H1 (cell line): ENCODE measurements at regions not wholly inside any gene's neighbourhood (a gene's known extent, or its start where the extent isn't known, plus 50 kb on each side); places are given as distances from the start of the nearest gene placed in this dataset.

Source experiments
- CTCF ChIA-PET: fragments of 300-600 bp; sonication (Branson Sonifier 250); formaldehyde crosslinking; loops from one replicate; lab custom pipeline; 2021; ENCODE audit not compliant: partially characterized antibody; lab: Charles Lee
- POLR2A ChIA-PET: fragments of 300-600 bp; sonication (Branson Sonifier 250); formaldehyde crosslinking; loops from one replicate; lab custom pipeline; 2021; ENCODE audit warnings: inconsistent platforms; ENCODE audit not compliant: partially characterized antibody; lab: Charles Lee
- DNase-seq, 2 experiments: peaks; one replicate each; pipeline versions ENCODE4 v3.0.0 to v3.0.0-alpha.2; 2010 to 2022; ENCODE audit warnings: low spot score in 2 of 2, low read depth in 1 of 2, mixed read lengths in 1 of 2
- FAIRE-seq: peaks from 2 replicates; lab custom pipeline; 2011; peaks lifted over from hg19 to GRCh38; lab: Jason Lieb, UNC
- H2AFZ ChIP-seq: 2 replicates; pipeline ENCODE4 v1.8.1; 2012; ENCODE audit warnings: low read length, inconsistent platforms
- H2AK5ac ChIP-seq: 2 replicates; pipeline ENCODE4 v1.6.1; 2013; ENCODE audit warnings: low read depth, low read length
- H2BK120ac ChIP-seq: replicated peaks from 2 replicates; pipeline ENCODE3; 2013; ENCODE audit warnings: low read depth, low read length, inconsistent platforms
- H2BK12ac ChIP-seq: 2 replicates; pipeline ENCODE4 v1.6.1; 2013; ENCODE audit warnings: low read depth, low read length
- H2BK15ac ChIP-seq: 2 replicates; pipeline ENCODE4 v1.6.1; 2013; ENCODE audit warnings: low read length
- H2BK20ac ChIP-seq: 2 replicates; pipeline ENCODE4 v1.6.1; 2013; ENCODE audit warnings: low read length
- H2BK5ac ChIP-seq: 2 replicates; pipeline ENCODE4 v1.6.1; 2013; ENCODE audit warnings: low read depth, low read length
- H3K14ac ChIP-seq: 2 replicates; pipeline ENCODE4 v1.6.1; 2013; ENCODE audit warnings: inconsistent platforms; ENCODE audit not compliant: insufficient read length
- H3K18ac ChIP-seq: 2 replicates; pipeline ENCODE4 v1.6.1; 2013; ENCODE audit warnings: low read length; ENCODE audit errors: extremely low read depth
- H3K23ac ChIP-seq: 2 replicates; pipeline ENCODE4 v1.6.1; 2013; ENCODE audit warnings: inconsistent platforms; ENCODE audit not compliant: insufficient read length
- H3K23me2 ChIP-seq: 2 replicates; pipeline ENCODE4 v1.6.1; 2013; ENCODE audit warnings: low read depth, low read length
- H3K27ac ChIP-seq: 2 replicates; pipeline ENCODE4 v1.6.1; 2011; ENCODE audit warnings: low read depth, low read length, inconsistent platforms
- H3K27me3 ChIP-seq, 4 experiments: replicated peaks in 1 of 4; 1 replicate in 1 of 4; 2 replicates in 3 of 4; pipeline versions ENCODE4 v1.6.1 to v1.8.1; 2011 to 2013; ENCODE audit warnings: low read length in 3 of 4, mild to moderate bottlenecking in 3 of 4, inconsistent platforms in 2 of 4, mixed read lengths in 2 of 4, moderate library complexity in 1 of 4; ENCODE audit not compliant: control insufficient read depth in 3 of 4, insufficient read depth in 3 of 4; ENCODE audit errors: extremely low read depth in 1 of 4
- H3K36me3 ChIP-seq, 4 experiments: 2 replicates each; pipeline versions ENCODE4 v1.6.1 to v1.8.1; 2011 to 2013; ENCODE audit warnings: mild to moderate bottlenecking in 4 of 4, low read length in 3 of 4, moderate library complexity in 2 of 4, control low read depth in 1 of 4, inconsistent platforms in 1 of 4; ENCODE audit not compliant: insufficient read depth in 4 of 4, control insufficient read depth in 2 of 4
- H3K4ac ChIP-seq: replicated peaks from 2 replicates; pipeline ENCODE3; 2013; ENCODE audit warnings: low read length, low read depth, mixed read lengths, inconsistent platforms; ENCODE audit not compliant: insufficient read length
- H3K4me1 ChIP-seq, 4 experiments: replicated peaks in 1 of 4; 1 replicate in 1 of 4; 2 replicates in 3 of 4; pipeline versions ENCODE4 v1.6.1 to v1.8.1; 2011 to 2013; ENCODE audit warnings: low read length in 3 of 4, inconsistent platforms in 2 of 4, mixed read lengths in 1 of 4; ENCODE audit not compliant: insufficient read depth in 4 of 4, control insufficient read depth in 3 of 4
- H3K4me2 ChIP-seq, 2 experiments: 2 replicates each; pipeline versions ENCODE4 v1.6.1 to v1.8.1; 2011 to 2013; ENCODE audit warnings: low read depth in 2 of 2, low read length in 2 of 2, control low read depth in 1 of 2, inconsistent platforms in 1 of 2, mild to moderate bottlenecking in 1 of 2; ENCODE audit not compliant: insufficient read depth in 1 of 2
- H3K4me3 ChIP-seq, 4 experiments: fragments of 200-600, 300-600 bp in 1 of 4; sonication (generic), shearing (Covaris generic), sonication (Bioruptor Twin) in 1 of 4; 2 replicates each; pipeline versions ENCODE4 v1.5.1 to v1.8.1; 2011 to 2016; ENCODE audit warnings: low read length in 4 of 4, low read depth in 3 of 4, control low read depth in 2 of 4, inconsistent platforms in 2 of 4, mild to moderate bottlenecking in 2 of 4, mixed read lengths in 1 of 4, moderate library complexity in 1 of 4; ENCODE audit not compliant: insufficient read depth in 2 of 4; ENCODE audit errors: extremely low read depth in 1 of 4
- H3K56ac ChIP-seq: replicated peaks from 2 replicates; pipeline ENCODE3; 2013; ENCODE audit warnings: low read depth, mild to moderate bottlenecking, mixed read lengths, low read length, inconsistent platforms; ENCODE audit not compliant: insufficient read length
- H3K79me1 ChIP-seq: 2 replicates; pipeline ENCODE4 v1.6.1; 2013; ENCODE audit warnings: low read depth, low read length, control low read depth
- H3K79me2 ChIP-seq, 2 experiments: 2 replicates each; pipeline versions ENCODE4 v1.6.1 to v1.8.1; 2012 to 2013; ENCODE audit warnings: low read length in 2 of 2, mild to moderate bottlenecking in 2 of 2, inconsistent platforms in 1 of 2; ENCODE audit not compliant: insufficient read depth in 2 of 2, control insufficient read depth in 1 of 2
- H3K9ac ChIP-seq, 4 experiments: replicated peaks in 1 of 4; 1 replicate in 1 of 4; 2 replicates in 3 of 4; pipeline versions ENCODE4 v1.6.1 to v1.8.1; 2011 to 2013; ENCODE audit warnings: low read depth in 3 of 4, low read length in 3 of 4, control low read depth in 2 of 4, mild to moderate bottlenecking in 2 of 4, moderate library complexity in 2 of 4, inconsistent platforms in 1 of 4; ENCODE audit errors: extremely low read depth in 1 of 4
- H3K9me3 ChIP-seq, 2 experiments: 2 replicates each; pipeline versions ENCODE4 v1.6.1 to v1.8.1; 2012 to 2013; ENCODE audit warnings: mild to moderate bottlenecking in 2 of 2, moderate library complexity in 2 of 2, control low read depth in 1 of 2, inconsistent platforms in 1 of 2, low read depth in 1 of 2, low read length in 1 of 2, mixed read lengths in 1 of 2; ENCODE audit not compliant: insufficient read depth in 2 of 2
- H4K20me1 ChIP-seq, 2 experiments: replicated peaks in 1 of 2; 2 replicates each; pipeline versions ENCODE3 to v1.8.1; 2011 to 2013; ENCODE audit warnings: inconsistent platforms in 2 of 2, low read length in 2 of 2, mild to moderate bottlenecking in 1 of 2; ENCODE audit not compliant: insufficient read depth in 2 of 2, control insufficient read depth in 1 of 2
- H4K5ac ChIP-seq: 2 replicates; pipeline ENCODE4 v1.6.1; 2013; ENCODE audit warnings: low read length, low read depth, mixed read lengths, inconsistent platforms; ENCODE audit not compliant: insufficient read length
- H4K8ac ChIP-seq: 2 replicates; pipeline ENCODE4 v1.8.0; 2013; ENCODE audit warnings: mild to moderate bottlenecking, moderate library complexity, low read length, inconsistent platforms; ENCODE audit not compliant: insufficient read depth; ENCODE audit errors: extremely low read depth
- H4K91ac ChIP-seq: replicated peaks from 2 replicates; pipeline ENCODE3; 2013; ENCODE audit warnings: low read length, mixed read lengths, inconsistent platforms; ENCODE audit not compliant: insufficient read length
- BCL11A ChIP-seq, 2 experiments: IDR thresholded peaks; one replicate each; pipeline ENCODE4 v1.6.1; 2011; ENCODE audit warnings: low read depth in 2 of 2, low read length in 2 of 2, mild to moderate bottlenecking in 2 of 2
- E2F6 ChIP-seq: IDR thresholded peaks from 2 replicates; pipeline ENCODE4 v1.6.1; 2012; ENCODE audit warnings: inconsistent platforms
- EP300 ChIP-seq, 2 experiments: IDR thresholded peaks; 1 replicate in 1 of 2; 2 replicates in 1 of 2; pipeline ENCODE4 v1.6.1; 2011 to 2012; ENCODE audit warnings: low read depth in 2 of 2, low read length in 2 of 2, mild to moderate bottlenecking in 2 of 2, borderline replicate concordance in 1 of 2, inconsistent platforms in 1 of 2, moderate library complexity in 1 of 2
- FOSL1 ChIP-seq: IDR thresholded peaks from 2 replicates; pipeline ENCODE4 v1.6.1; 2011; ENCODE audit warnings: mild to moderate bottlenecking, low read depth, low read length, moderate library complexity; ENCODE audit not compliant: insufficient read depth
- KDM1A ChIP-seq: fragments of 200-600, 300-600 bp; sonication (generic); IDR thresholded peaks from 2 replicates; pipeline ENCODE4 v1.7.1; 2016; ENCODE audit warnings: mild to moderate bottlenecking, low read length, borderline replicate concordance
- KDM4A ChIP-seq: IDR thresholded peaks from one replicate; pipeline ENCODE4 v1.7.1; 2012; ENCODE audit warnings: low read depth, mild to moderate bottlenecking, moderate library complexity, low read length, inconsistent platforms; ENCODE audit not compliant: severe bottlenecking
- KDM5A ChIP-seq: fragments of 200-600 bp; IDR thresholded peaks from 2 replicates; pipeline ENCODE4 v1.7.1; 2012; ENCODE audit warnings: mild to moderate bottlenecking, low read length, inconsistent platforms, mixed read lengths
- POLR2AphosphoS5 ChIP-seq: IDR thresholded peaks from 2 replicates; pipeline ENCODE4 v1.6.1; 2011; ENCODE audit warnings: low read depth, low read length
- POU5F1 ChIP-seq: IDR thresholded peaks from 2 replicates; pipeline ENCODE4 v1.6.1; 2011; ENCODE audit warnings: low read depth, mild to moderate bottlenecking, low read length, moderate library complexity
- SIX5 ChIP-seq: IDR thresholded peaks from 2 replicates; pipeline ENCODE4 v1.6.1; 2011; ENCODE audit warnings: mild to moderate bottlenecking, low read depth, low read length
- SP1 ChIP-seq: IDR thresholded peaks from 2 replicates; pipeline ENCODE4 v1.6.1; 2011; ENCODE audit warnings: low read depth, low read length
- SUZ12 ChIP-seq: fragments of 200-600 bp; sonication (generic); IDR thresholded peaks from 2 replicates; pipeline ENCODE4 v1.6.1; 2012; ENCODE audit warnings: mild to moderate bottlenecking, inconsistent platforms, low read length, moderate library complexity, mixed read lengths
- WGBS, 2 experiments: shearing (Covaris generic) in 1 of 2; methylation state at CpG; one replicate each; pipeline versions ENCODE4 v1.1.6 to v1.1.7; 2013 to 2015; ENCODE audit warnings: low lambda C conversion rate in 2 of 2, mixed read lengths in 2 of 2, inconsistent platforms in 1 of 2, low coverage in 1 of 2, missing lambda C conversion rate in 1 of 2; ENCODE audit not compliant: insufficient replicate concordance in 2 of 2, insufficient coverage in 1 of 2, insufficient read length in 1 of 2; ENCODE audit errors: extremely low coverage in 1 of 2, missing lambda C conversion rate in 1 of 2; 5-methylcytosine and 5-hydroxymethylcytosine counted together

- Histone ChIP-seq H3K9me3 (no peaks in the 10 kb centered on the region), H2BK20ac (no peak overlapping the region), H4K5ac (no peak overlapping the region), H3K27ac (no peak overlapping the region), H3K36me3 (no peaks in the 10 kb centered on the region), H4K8ac (no peak overlapping the region; the same call in 1 of the 2 replicates), H3K9ac (no peak overlapping the region), H2BK5ac (no peak overlapping the region), H3K14ac (no peak overlapping the region), H2AFZ (no peak overlapping the region), H3K27me3 (no peaks in the 10 kb centered on the region; a peak in 2 of 7 replicates), H3K4me3 (no peak overlapping the region), H4K91ac (no peak overlapping the region), H2BK12ac (no peak overlapping the region), H3K4me1 (peaks cover 0 to 4% (median 0%) of the 10 kb centered on the region in 4 experiments; a peak in 1 of 7 replicates), H4K20me1 (no peaks in the 10 kb centered on the region), H3K18ac (no peak overlapping the region), H2AK5ac (no peak overlapping the region), H3K4me2 (no peak overlapping the region), H2BK15ac (no peak overlapping the region), H3K79me2 (no peaks in the 10 kb centered on the region), H3K79me1 (no peaks in the 10 kb centered on the region), H3K23ac (no peak overlapping the region), H2BK120ac (no peak overlapping the region), H3K4ac (no peak overlapping the region), H3K56ac (no peak overlapping the region), H3K23me2 (peaks cover 7% of the 10 kb centered on the region)
- 91% methylated on average over 8 of the region's 8 CpGs; no CpG with 5 or more reads in 1 of the 2 experiments for WGBS, 2 experiments
- DNase-seq (no peak), FAIRE-seq (no peak)
- CTCF ChIA-PET, result interaction anchor here (0.9 to 1.7 kb wide), 4 partner anchors 24 to 244 kb away, joined by 3 to 5 read pairs (median 3); no protein-coding TSS in a partner anchor
- POLR2A ChIA-PET, result no interaction called here
- no peak for TF ChIP-seq KDM1A
- no peak for TF ChIP-seq POLR2AphosphoS5
- no peak for TF ChIP-seq EP300 (IDR thresholded peaks at IDR 0.05; ENCODE audit: borderline replicate concordance in 1 of 2, low read depth in 2 of 2, low read length in 2 of 2)
- no peak for TF ChIP-seq SP1
- TF ChIP-seq KDM4A, result no peak
- TF ChIP-seq E2F6, result no peak
- no peak for TF ChIP-seq POU5F1
- TF ChIP-seq FOSL1, result no peak
- no peak for TF ChIP-seq SIX5
- TF ChIP-seq KDM5A, result no peak
- no peak for TF ChIP-seq SUZ12
- no peak for TF ChIP-seq BCL11A (IDR thresholded peaks at IDR 0.05; ENCODE audit: low read depth in 2 of 2, low read length in 2 of 2)
Observed at GRCh38 chr13:23984546-23984945, 87.2 kb upstream of the C1QTNF9B start.
